ENCODE measurements at regions not wholly inside any gene's neighbourhood (a gene's known extent, or its start where the extent isn't known, plus 50 kb on each side); places are given as distances from the start of the nearest gene placed in this dataset.

DNA sequence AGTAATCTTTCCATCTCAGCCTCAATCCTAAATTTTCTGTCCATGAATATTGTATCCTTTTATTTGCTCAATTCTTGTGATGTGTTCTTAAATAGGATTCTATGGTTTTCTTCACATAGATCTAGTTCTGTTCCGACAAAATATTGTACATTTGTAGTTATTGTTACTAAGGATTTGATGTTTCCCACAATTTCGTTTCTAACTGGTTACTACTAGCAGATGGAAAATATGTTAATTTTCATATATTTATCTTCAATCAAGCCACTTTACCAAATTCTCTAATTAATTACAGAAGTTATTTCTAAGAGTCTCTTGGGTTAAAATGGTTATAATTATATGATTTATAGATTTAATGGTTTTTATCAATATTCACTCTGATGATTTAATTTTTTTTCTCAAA lies 60.3 kb downstream of the SEC61B start:
- DNase-seq: no peak

- DNase-seq: no peak
Observed at GRCh38 chr9:99285965-99286364, 63.9 kb downstream of the SEC61B start.

DNA sequence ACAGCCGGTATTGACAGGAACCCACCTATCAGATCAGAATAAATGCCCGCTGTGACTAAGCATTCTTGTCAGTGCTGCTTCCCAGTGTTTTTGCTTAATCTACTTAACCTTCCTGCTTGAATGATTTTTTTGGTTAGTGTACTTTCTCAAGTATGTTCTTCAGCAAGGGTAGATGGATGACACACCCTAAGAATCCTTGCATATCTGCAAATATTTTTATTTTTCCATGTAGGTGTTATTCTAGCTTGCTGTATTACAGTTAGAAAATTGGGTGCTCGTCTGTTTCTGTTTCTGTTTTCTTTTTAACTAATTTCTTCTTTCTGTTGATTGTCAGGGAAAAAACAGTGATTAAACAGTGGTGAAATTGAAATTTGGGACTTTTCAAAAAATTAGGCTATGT lies 64.5 kb downstream of the SEC61B start:
- no peak for DNase-seq

DNA sequence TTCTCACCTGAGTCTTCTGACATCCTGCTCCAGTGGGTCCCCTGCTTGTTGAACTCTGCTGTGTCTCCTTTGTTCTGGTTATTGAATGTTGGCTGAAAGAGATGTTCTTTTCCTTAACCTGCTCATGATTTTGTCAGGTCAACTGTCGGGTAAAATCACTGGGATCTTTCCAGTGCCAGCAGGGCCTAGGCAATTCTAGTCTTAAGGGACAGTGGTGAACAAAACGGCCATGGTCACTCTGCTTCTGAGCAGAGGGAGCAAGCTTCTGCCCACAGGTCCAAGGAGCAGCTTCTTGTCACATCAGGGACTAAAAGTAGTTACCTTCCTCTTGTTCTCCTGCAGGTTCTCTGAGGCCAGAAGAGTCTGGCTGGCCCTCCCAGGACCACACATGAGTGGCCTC lies 65.6 kb downstream of the SEC61B start:
- no peak for DNase-seq

GRCh38 chr9:99288830-99289229 lies 66.7 kb downstream of the SEC61B start:
- DNase-seq: no peak

DNA sequence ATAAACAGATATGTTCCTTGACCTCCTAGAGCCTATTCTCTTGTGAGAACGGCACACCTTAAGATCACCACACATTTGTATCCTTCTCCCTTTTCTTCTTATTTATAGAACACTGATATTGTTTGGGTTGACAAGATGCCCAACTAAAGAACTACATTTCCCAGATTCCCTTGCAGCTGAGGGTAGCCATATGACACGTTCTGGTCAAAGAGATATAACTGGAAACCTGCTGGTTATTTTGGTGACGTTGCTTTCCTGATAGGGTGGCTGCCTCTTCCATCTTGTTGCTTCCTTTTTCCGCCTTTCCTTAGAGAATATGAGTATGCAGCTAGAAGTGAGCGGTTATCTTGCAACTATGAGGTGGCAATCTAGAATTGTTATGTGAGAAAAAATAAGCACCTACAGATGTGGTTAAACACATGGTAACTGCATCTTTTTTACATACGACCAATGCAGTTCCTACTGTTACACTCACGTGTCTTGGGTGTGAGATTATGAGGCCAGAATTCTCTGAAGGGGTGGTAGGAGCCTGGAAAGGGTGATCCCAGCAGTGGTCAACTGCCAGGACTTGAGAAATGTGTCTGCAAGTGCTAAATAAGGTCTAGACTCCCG lies 72.9 kb downstream of the SEC61B start:
- no peak for DNase-seq

- DNase-seq: peak; percentile 26
Observed at GRCh38 chr9:99296291-99296951, 74.3 kb downstream of the SEC61B start.

- DNase-seq: no peak
Observed at GRCh38 chr9:99298614-99299013, 76.5 kb downstream of the SEC61B start.

GRCh38 chr9:99299211-99300102 lies 77.4 kb downstream of the SEC61B start:
- no peak for DNase-seq

DNA sequence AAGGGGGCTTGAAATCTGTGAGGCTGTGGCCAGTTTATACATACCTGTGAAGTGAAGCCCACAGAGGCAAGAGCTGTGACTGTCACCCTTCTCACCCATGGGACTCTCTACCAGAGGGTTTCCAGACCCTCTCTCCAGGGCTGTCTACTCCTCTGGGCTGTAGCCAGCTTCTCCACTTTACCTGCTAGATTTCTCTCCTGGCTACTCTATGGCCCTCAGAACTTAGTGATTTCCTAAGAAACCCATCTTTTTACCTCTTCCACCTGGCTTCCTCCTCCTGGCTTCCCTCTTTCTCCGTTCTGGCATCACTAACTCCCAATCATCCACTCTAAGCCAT lies 78.0 kb downstream of the SEC61B start:
- DNase-seq: no peak

DNA sequence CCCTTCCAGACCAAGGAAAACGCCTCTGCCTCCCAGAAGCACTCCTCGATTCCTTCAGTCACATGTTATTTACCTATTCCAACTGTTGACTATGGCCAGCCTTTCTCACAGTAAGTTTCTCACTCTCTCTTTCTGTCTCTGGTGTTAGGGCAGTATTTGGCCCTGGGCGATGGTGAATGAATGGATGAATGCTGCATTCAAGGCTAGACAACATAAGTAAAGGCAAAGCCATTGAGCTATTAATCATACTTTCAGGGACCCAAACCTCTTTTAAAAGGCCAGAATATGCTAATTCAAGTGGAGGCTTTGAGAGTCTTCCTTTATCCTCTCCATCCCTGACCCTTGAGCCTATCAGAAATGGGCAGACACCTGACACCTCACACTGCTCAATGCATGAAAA lies 78.5 kb downstream of the SEC61B start:
- no peak for DNase-seq

DNA sequence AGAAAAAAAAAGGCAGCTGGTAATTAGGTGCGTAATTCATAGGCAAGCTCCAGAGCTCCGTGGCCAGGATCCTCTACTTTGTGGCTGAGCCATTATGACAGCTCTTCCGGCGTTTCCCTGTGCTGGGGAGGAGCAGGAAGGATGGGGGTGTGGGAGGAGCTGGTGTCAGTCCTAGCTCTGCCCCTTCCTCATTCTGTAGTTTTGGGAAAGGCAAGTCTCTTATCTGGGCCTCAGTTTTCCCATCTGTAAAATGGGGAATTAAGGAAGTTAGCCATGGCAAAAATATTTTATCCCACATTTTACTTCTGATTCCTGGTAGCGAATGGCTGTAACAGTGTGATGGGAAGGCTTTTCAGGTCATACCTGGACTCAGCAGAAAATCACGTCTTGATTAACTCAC lies 81.1 kb downstream of the SEC61B start:
- DNase-seq: no peak

DNA sequence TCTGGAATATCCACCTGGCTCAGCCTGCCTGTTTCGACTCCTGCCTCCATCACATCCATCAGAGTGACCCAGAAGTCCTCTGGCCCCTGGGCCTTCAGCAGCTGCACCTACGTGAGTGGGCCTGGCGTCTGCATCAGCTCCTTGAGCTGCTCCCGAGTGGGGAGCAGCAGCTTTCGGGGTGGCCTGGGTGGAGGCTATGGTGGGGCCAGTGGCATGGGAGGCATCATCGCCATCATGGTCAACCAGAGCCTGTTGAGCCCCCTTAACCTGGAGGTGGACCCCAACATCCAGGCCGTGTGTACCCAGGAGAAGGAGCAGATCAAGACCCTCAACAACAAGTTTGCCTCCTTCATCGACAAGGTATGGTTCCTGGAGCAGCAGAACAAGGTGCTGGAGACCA lies 83.0 kb downstream of the SEC61B start:
- no peak for DNase-seq

DNA sequence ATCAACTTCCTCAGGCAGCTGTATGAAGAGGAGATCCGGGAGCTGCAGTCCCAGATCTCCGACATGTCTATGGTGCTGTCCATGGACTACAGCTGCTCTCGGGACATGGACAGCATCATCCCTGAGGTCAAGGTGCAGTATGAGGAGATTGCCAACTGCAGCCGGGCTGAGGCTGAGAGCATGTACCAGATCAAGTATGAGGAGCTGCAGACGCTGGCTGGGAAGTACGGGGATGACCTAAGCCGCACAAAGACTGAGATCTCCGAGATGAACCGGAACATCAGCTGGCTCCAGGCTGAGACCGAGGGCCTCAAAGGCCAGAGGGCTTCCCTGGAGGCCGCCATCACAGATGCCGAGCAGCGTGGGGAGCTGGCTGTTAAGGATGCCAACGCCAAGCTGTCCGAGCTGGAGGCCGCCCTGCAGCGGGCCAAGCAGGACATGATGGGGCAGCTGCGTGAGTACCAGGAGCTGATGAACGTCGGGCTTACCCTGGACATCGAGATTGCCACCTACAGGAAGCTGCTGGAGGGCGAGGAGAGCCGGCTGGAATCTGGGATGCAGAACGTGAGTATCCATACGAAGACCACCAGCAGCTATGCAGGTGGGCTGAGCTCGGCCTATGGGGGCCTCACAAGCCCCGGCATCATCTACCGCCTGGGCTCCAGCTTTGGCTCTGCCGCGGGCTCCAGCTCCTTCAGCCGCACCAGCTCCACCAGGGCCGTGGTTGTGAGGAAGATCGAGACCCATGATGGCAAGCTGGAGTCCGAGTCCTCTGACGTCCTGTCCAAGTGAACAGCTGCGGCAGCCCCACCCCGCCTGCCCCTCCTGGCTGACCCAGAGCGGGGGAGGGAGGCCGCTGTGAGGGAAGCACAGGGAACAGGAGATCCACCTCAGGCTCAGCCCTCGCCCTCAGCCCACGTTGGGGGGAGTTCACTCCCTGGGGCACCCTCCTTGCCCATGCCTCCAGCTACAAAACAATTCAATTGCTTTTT lies 84.0 kb downstream of the SEC61B start:
- no peak for DNase-seq

GRCh38 chr9:99307851-99308250 lies 85.8 kb downstream of the SEC61B start:
- DNase-seq: no peak

DNA sequence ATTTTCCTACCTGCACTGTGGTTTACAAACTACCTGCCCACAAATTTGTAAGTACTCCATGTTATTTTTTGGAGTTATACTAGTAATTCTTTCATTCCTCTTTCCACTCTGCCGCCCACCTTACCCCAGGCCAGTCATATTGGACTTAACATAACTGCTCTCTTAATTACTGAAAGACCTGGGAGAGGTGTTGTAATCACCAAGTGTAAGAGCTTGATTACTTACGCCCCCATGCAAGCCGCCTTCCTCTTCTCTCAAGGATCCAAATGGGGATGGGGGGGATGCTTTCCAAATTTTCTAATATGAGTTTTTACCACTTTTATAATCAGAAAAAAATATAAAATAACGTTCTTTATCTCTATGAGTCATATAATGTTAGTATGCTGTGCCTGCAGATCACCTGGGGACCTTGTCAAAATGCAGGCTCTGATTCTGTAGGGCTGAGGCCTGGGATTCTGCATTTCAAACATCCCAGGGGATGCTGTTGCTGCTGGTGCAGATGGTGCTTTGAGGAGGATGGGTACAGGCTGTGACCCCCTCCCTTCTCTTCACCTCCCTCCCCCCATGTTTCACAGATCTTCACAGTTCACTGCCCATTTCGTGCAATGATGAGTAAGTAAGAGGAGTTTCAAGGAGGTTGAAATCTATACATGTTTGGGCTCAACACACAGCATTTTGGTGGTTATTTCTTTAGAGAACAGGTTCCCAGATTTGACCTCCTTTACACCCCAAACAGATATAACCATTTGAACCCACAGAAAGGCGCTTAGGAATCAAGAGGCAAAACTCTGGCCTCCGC lies 87.3 kb downstream of the SEC61B start:
- DNase-seq: no peak

GRCh38 chr9:99312736-99313135 lies 90.7 kb downstream of the SEC61B start:
- DNase-seq: no peak

DNA sequence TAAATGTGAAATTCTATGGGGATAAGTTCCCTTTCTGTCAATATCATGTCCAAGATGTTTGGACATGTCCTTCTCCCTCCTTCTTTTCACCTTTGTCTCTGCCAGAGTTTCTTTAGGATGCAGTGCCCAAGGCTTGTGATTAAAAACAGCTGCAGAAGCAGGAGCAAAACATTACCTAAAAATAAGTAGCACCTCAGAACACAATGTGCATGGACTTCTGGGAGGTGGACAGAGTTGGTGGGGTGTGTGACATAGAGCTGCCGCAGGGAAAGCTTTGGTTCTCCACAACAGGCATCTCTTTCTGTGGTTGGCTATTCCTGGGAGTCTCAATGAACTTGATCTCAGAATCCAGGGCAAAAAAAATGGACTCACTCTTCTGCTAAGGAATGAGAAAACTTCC lies 97.0 kb downstream of the SEC61B start:
- DNase-seq: no peak

DNA sequence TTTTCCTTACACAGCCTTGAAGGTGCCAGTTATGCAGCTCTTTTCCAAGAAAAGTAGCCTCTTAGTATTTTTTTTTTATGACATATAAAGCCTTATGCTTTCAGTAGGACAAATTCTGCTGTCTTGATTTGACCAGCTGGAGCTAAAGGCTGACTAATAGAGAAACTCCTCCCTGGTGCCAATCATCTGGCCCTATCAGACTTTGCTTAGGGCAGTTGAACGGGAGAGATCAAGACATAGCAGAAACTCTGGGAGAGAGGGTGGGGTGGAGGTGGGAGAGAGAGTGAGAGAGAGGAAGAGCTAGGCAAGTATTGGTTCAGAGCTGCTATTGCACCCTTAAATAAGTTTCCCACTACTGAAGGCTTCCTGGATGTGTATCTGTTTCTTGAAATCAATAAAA lies 100.2 kb downstream of the SEC61B start:
- DNase-seq: no peak

DNA sequence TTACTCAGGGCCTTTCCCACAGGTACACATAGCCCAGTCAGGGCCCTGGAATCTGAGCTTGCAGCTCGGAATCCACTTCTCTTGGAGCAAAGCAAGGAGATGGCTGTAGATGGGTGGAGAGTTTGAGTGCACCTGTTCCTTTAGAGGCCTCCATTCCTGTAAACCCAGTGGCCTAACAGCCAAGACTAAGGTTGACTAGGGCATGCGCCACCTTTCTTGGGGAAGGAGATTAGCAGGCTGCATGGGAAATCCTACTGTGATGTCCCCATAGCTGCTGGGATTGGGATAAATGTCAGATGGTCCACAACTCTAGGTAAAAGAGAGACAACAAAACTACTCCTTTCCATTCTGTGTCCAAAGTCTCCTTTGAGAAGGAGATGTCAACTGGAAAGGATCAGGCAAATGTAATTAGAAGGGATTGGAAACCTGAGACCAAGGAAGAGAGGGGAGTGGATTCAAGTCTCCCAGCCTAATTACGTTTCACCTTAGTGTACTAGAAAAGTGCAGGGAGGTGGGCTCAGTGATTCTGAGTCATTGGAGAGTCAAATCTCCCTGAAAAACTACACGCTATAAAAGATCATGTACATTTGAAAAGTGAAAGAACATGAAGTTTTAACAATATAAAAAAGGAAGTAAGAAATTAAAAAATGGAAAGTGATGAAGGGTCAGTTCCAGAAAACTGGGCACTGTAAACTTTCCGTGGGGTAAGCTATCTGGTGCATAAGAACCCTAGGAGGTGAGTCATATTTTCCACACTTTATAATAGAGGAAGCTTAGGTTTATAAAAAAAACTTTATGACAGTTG lies 104.2 kb downstream of the SEC61B start:
- no peak for DNase-seq

DNA sequence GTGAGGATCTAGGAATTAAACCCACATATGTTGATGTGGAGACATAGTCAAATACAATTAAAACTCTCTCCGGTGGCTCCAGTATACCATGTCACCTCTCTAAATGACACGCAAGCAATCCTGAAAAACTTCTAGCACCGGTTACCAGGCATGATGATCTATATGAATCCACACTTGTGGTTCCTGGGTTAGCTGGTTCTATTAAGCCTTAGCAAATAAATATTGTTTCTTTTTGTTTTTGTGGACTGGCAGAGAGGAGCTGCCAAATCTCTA lies 104.8 kb downstream of the SEC61B start:
- DNase-seq: no peak

- DNase-seq: no peak
Observed at GRCh38 chr9:99327667-99328066, 105.6 kb downstream of the SEC61B start.

Measured in CD4-positive, alpha-beta T cell treated with Interleukin-21 for 1 hour (primary cell).